Stimulated activated CD4-positive, alpha-beta T cell treated with anti-CD3 and anti-CD28 coated beads, Interleukin-2, amount 100 ng/mL, for 24 hours (primary cell): ENCODE measurements at regions not wholly inside any gene's neighbourhood (a gene's known extent, or its start where the extent isn't known, plus 50 kb on each side); places are given as distances from the start of the nearest gene placed in this dataset.
"Not testable (repeated sequence)": the region's sequence is repeated elsewhere in the genome, so short reads cannot be mapped to it uniquely, and the experiment has no call there.

Source experiments
- DNase-seq, 2 donors: peaks; one replicate each; pipeline ENCODE4 v3.0.0-alpha.2; 2020

GRCh38 chr7:152501506-152501905, 65.7 kb upstream of the KMT2C start:
- no peak for DNase-seq

- not testable (repeated sequence) for DNase-seq
Observed at GRCh38 chr7:152499969-152500368, 64.2 kb upstream of the KMT2C start.

GRCh38 chr7:152495867-152496266, 60.1 kb upstream of the KMT2C start:
- no peak for DNase-seq

GRCh38 chr7:152492952-152493351, 57.1 kb upstream of the KMT2C start:
- no peak for DNase-seq

- DNase-seq = no peak
Observed at GRCh38 chr7:152489044-152489443, 53.2 kb upstream of the KMT2C start.

- no peak for DNase-seq
Observed at GRCh38 chr7:152486968-152487367, 51.2 kb upstream of the KMT2C start.

GRCh38 chr7:152485826-152486225, 50.0 kb upstream of the KMT2C start:
- no peak for DNase-seq
